Transverse colon (tissue), 3 donors: ENCODE measurements at regions not wholly inside any gene's neighbourhood (a gene's known extent, or its start where the extent isn't known, plus 50 kb on each side); places are given as distances from the start of the nearest gene placed in this dataset.

Experiments
- CTCF ChIP-seq, 5 experiments: fragments of 200-600 bp in 3 of 5; fragments of 450-650 bp in 2 of 5; sonication (generic) in 3 of 5; IDR thresholded peaks; 1 replicate in 2 of 5; 2 replicates in 3 of 5; pipeline ENCODE4 v1.5.1; 2016 to 2017; ENCODE audit warnings: antibody characterized with exemption in 5 of 5, inconsistent platforms in 3 of 5, mild to moderate bottlenecking in 2 of 5, moderate library complexity in 1 of 5
- EP300 ChIP-seq: sonication (generic); formaldehyde crosslinking; IDR thresholded peaks from one replicate; pipeline ENCODE4 v1.6.1; 2017; ENCODE audit warnings: antibody characterized with exemption, low read depth
- POLR2A ChIP-seq: fragments of 450-650 bp; IDR thresholded peaks from one replicate; pipeline ENCODE4 v1.6.1; 2016; ENCODE audit warnings: antibody characterized with exemption, mild to moderate bottlenecking, moderate library complexity

- TF ChIP-seq CTCF (IDR thresholded peaks at IDR 0.05) (no peak), EP300 (no peak), POLR2A (no peak)
Observed at GRCh38 chr5:171649075-171649401, 136.6 kb upstream of the SMIM23 start.
